ENCODE measurements at regions not wholly inside any gene's neighbourhood (a gene's known extent, or its start where the extent isn't known, plus 50 kb on each side); places are given as distances from the start of the nearest gene placed in this dataset.

DNA sequence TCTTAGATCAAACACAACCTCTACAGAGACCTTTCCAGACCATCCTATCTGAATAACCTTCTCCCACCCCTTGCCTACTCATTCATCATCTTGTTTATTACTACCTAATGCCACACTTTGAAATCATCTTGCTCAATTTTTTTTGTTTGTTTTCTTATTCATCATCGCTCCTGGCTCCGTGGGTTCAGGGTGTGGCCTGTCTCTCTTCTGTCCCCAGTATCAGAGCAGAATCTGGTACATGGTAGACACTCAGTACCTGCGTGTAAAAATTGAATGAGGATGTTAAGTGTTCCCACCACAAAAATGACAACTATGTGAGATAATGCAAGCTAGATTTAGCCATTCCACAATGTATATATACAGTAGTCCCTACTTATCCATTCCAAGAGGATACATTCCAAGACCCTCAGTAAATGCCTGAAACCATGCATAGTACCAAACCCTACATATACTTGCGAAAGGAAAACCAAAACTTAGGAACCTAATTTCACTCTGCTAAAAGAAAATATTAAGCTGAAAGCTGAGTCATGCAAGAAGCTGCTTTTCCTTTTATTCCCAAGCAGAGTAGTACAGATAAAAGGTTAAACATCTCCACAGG, 72.1 kb upstream of the SEC61G start:
- TF ChIP-seq, protein P1, sequence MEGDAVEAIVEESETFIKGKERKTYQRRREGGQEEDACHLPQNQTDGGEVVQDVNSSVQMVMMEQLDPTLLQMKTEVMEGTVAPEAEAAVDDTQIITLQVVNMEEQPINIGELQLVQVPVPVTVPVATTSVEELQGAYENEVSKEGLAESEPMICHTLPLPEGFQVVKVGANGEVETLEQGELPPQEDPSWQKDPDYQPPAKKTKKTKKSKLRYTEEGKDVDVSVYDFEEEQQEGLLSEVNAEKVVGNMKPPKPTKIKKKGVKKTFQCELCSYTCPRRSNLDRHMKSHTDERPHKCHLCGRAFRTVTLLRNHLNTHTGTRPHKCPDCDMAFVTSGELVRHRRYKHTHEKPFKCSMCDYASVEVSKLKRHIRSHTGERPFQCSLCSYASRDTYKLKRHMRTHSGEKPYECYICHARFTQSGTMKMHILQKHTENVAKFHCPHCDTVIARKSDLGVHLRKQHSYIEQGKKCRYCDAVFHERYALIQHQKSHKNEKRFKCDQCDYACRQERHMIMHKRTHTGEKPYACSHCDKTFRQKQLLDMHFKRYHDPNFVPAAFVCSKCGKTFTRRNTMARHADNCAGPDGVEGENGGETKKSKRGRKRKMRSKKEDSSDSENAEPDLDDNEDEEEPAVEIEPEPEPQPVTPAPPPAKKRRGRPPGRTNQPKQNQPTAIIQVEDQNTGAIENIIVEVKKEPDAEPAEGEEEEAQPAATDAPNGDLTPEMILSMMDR (conservative IDR thresholded peaks at IDR 0.05 in 1 of 2, IDR thresholded peaks at IDR 0.05 in 1 of 2; ENCODE audit: low read depth in 1 of 2, low read length in 2 of 2): no peak
- no peak for TF ChIP-seq EZH2 (IDR thresholded peaks at IDR 0.05; ENCODE audit: low read length, missing control alignments)

All from fibroblast of lung (primary cell).